Hematopoietic multipotent progenitor cell treated with erythropoietin and hydrocortisone succinate and interleukin-3 and kit ligand, for 17 days (in vitro differentiated cells): ENCODE measurements at regions not wholly inside any gene's neighbourhood (a gene's known extent, or its start where the extent isn't known, plus 50 kb on each side); places are given as distances from the start of the nearest gene placed in this dataset.

Experiments
- DNase-seq: peaks from one replicate; pipeline ENCODE4 v3.0.0-alpha.2; 2015; ENCODE audit warnings: low spot score

DNA sequence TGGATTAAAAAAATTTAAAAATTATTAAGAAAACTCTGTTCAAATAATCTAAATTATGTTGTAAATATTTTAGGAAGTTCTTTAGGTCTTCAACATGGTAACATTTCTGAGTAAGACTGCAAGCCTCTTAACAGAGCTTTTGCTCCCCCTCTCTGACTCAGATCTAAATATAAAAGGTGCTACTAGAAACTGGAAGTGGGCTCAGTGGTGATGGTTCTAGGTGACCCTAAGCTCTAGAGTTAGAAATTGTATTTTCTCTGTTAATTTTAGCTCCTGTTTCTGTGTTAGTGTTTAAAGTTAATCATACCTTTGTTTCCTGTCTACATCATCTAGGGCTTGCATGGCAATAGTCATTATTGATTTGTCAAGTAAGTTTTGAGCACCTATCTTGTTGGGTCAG lies 159.9 kb upstream of the MEIS2 start:
- no peak for DNase-seq

DNA sequence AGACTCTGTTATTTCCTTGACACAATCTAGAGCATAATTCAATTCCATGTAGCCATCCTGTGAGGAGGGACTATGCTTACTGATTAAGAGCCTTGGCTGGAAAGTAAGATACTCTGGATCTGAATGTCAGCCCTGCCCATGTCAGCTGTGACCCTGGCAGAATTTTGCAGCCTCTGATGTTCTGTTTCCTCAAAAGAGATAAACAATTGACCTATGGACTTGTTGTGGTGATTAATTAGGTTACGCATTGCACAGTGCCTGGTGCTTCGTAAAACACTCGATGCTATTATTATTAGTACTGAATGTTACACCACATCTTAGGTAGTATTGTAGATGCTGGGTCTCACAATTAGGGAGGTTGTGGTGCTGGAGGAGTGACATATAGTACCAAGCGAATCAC lies 161.3 kb upstream of the MEIS2 start:
- DNase-seq = no peak

DNA sequence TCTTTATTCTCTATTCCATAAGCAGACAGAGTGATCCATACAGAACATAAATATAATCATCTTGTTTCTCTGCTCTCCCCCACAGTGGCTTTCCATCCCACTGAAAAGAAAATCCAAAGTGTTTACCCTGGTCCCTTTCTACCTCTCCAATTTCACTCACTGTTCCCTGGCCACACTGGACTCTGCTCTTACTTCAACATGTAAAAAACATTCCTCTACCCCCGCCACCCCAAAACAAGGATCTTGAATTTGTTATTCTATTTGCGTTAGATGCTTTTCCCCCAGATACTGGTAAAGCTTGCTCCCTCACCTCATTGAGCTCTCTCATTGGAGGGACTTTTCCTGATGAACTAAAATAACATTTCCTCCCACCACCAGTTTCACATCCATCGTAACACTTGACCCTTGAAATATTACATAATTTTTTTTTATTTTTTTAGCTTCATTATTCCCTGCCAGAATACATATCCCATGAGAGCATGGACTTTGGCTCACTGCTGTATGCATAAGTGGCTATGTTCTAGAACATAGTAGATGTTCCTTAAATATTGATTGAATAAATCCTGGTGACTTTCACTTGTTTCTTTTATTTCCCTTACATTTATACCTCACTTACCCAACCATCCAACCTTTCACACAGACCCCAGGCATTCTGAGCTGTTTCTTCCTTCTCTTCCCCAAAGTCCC lies 162.7 kb upstream of the MEIS2 start:
- DNase-seq = no peak

- DNase-seq = no peak
Measured at GRCh38 chr15:37289109-37289765, 188.9 kb upstream of the MEIS2 start.

DNA sequence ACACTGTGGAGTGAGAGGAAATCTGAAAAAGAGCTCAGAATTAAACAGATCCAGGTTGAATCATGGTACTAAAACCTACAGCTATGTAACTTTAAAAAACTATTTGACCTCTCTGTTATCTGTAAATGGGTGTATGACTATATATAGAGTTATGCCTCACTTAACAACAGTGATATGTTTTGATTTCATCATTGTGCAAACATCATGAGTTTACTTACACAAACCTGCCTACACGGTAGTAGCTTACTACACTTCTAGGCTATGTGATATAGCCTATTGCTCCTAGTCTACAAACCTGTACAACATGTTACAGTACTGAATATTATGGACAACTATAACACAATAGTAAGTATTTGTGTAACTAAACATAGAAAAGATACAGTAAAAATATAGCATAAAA lies 191.6 kb upstream of the MEIS2 start:
- DNase-seq = no peak

- no peak for DNase-seq
Measured at GRCh38 chr15:37298271-37298670, 197.9 kb upstream of the MEIS2 start.

GRCh38 chr15:37339437-37339836 lies 239.1 kb upstream of the MEIS2 start:
- no peak for DNase-seq

GRCh38 chr15:37339856-37340255 lies 239.5 kb upstream of the MEIS2 start:
- DNase-seq = no peak

- no peak for DNase-seq
Measured at GRCh38 chr15:37340438-37340837, 240.1 kb upstream of the MEIS2 start.

DNA sequence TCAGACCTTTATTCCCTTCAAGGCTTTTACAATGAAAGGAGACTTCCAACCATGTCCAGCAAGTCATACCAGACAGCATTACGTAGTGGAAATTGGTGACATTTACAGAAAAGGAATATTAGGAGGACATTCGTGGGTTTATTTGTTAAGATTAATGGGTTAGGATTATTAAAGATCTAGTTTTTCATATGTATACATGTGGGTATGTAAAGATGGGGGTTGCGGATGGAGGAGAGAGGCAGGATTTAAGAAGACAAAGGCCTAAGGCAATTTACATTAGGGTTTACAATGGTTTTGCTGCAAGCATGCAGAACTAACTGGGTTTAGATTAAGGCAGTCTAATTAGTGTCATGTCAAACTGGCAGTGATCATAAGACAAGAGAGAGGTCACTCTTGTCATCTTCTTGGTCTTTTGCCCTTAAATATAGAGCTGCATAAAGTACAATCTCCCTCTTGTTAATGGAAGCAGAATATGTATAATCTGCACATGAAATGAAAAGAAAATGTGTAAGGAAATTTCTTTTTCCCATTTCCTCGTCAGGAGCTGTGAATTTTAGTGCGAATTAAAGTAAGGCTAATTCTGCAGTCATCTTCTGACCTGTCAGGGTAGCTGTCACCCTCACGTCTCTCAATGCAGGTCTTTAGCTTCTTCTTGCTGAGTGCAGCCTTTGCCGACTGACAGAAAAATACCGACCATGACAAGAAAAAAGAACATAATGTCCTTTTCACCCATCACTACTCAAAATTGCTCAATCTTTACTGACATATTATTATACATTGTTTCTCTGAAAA lies 258.9 kb upstream of the MEIS2 start:
- no peak for DNase-seq

DNA sequence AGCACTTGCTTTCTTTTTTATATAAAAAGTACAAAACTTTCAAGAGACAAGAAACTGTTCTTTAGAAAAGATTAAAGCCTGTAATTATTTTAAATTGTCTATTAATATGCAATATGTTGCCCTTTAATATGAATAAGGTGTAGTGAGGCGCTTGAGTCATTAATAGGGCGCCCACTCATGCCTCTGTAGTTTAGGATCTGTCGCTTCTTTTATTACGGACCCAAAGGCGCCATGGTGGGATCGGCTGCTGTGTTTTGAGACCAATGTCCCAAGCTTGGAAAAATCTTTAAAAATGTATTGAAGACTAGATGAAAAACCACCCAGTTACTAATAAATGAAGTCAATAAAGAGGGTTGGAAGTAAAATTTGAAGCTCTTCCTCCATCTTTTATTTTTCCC lies 259.5 kb upstream of the MEIS2 start:
- no peak for DNase-seq

DNA sequence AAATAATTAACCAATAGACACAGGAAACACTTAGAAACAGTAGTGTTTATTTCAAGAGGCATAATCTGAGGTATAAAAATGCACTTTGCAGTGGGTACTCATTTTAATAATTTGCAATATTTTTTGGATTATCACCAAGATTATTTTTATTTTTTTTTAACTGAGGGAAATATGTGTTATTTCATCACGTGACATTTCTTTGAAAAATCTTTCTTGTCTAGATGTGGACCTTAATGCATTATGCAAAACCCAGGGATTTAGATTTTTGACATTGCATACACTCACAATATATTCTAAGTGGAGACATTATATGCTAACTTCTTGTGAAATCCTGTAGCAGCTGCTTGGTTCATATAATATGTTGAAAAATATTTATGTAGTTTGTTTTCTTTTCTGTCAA lies 260.4 kb upstream of the MEIS2 start:
- no peak for DNase-seq

DNA sequence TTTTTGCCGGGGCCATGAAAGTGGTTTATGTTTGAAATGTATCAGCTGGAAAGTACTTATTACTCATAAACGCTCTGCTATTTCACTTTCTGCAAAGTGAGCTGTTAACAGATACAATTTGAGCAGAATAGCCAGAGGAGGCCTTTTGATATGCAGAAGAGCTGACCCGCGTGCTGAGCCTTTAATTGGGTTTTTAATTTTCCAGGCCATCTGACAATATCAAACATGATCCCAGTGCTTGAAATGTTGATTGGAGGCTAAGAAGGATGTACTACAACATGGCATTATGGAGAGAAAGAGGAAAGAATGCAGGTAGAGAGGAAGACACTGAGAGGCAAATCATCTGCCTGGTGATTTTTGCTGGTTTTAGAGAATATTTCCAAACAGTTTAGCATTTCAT lies 261.3 kb upstream of the MEIS2 start:
- no peak for DNase-seq

DNA sequence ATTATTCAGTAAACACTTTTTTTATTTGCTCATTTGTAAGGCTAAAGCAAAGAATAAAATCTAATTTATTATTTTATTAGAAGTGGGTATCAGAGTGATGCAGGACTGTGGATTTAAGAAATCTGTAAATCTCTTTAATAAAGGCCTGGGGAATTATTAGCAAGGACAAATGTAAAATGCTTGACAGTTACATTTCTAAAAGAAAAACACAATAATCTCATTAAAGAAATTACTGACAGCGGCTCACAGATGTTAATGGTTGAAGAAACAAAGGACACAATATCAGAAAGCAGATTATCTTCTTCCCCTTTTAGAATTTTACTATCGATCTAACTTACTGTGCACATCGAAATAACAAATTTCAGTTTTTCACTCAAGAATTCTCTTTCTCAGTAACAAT lies 262.1 kb upstream of the MEIS2 start:
- no peak for DNase-seq

- no peak for DNase-seq
Measured at GRCh38 chr15:37368961-37369360, 268.6 kb upstream of the MEIS2 start.

DNA sequence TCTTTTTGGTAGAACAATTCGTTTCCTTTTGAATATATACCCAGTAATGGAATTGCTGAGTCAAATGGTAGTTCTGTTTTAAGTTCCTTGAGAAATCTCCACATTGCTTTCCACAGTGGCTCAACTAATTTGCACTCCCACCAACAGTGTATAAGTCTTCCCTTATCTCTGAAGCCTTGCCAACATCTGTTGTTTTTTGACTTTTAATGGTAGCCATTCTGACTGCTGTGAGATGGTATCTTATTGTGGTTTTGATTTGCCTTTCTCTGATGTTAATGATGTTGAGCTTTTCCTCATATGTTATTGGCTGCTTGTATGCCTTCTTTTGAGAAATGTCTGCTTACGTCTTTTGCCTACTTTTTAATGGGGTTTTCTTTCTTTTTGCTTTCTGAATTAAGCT lies 270.6 kb upstream of the MEIS2 start:
- no peak for DNase-seq

DNA sequence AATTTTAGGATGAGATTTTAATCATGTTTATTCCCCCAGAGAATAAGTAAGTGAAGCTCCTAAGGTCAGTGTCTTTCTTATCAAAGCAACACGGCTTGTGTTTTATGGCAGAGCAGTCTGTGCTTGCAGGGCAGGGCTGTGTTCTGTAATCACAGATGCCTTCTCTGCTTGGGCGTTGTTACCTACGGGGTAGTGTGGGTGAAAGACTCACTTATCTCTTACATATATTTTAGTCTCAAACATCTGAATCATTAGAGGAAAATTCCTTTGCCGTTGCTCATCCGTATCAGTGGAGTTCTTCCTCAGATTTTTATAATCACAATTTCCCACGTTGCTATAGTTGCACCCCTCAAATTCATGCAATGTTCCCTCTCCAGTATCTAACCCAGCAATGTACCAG lies 271.7 kb upstream of the MEIS2 start:
- no peak for DNase-seq

DNA sequence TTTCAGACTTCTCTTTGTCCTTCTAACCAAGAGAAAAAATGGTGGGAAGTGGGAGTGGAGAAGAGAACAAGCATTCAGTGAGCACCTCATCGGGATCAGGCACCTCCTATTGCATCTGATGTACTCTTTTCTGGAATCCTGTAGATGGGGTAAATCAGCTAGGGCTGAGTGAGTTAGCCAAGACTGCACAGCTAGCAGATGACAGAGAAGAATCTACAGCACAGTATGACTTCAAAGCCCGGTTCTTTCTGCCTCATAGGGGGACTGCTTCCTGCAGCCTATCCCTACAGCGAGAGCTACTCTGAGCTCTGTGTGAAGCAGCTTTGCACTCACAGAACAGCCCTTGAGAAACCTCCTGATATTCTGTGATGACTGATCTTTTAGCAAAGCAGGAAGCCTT lies 275.2 kb upstream of the MEIS2 start:
- no peak for DNase-seq

DNA sequence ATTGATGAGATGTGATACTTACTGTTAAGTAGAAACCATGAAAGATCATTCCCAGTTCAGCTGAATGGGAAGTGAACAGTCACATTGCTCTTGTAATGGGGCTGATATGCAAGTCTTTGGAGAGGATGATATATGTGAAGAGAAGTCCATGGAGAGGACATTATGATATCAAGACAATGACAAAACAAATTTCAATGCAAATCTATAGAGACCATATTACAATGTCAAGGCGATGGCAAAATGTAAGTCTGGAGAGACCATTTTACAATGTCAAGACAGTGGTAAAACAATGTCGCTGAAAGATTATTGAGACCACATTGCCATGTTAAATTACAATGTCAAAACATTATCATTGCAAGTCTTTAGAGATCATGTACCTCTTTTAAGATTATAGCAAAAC lies 277.1 kb upstream of the MEIS2 start:
- no peak for DNase-seq

DNA sequence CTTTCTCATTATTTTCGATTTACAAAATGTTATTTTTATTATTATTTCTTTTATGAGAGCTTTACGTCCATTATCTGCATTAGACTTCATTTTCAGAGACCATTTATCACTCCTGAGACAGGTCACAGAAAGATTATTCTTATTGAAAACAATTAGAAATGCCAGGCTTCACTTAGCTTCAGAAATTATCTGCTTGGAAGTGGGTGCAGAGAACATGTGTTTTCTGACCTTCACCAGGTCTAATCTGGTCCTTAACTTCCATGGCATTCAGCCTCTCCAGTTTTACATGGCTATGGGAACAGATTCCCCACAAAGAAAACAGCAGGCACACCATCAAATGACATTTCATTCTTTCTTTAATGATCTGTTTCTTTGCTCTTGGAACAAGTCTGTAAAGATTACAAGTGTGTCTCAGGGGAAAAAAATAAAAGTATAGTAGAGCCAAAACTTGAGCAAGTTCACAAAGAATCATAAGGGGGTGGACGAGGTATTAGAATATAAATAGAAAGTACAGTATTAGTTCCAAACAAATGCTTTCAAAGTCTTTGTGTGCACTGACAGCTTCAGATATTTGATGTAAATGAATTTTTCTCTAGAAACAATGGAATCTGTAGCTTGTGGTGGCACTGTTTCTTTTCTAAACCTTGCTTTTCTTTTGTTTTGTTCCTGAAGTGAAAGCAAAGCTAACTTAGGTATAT lies 294.2 kb upstream of the MEIS2 start:
- DNase-seq = no peak

DNA sequence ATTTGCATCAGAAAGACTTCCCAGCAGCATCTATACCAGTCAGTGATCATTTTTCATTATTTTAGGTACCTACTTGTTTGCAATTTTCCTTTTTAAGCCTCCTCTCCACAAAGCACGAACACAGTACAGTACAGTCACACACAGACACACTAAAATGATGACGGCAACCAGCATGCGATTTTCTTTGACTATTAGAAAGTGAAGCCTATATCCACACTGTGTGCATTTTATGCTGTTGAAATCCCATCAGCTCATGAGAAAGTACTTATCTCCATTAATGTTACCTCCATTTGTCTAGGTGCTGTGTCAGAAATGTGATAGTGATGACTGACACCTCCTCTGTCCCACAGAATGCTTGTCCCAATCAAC lies 294.7 kb upstream of the MEIS2 start:
- DNase-seq = no peak

DNA sequence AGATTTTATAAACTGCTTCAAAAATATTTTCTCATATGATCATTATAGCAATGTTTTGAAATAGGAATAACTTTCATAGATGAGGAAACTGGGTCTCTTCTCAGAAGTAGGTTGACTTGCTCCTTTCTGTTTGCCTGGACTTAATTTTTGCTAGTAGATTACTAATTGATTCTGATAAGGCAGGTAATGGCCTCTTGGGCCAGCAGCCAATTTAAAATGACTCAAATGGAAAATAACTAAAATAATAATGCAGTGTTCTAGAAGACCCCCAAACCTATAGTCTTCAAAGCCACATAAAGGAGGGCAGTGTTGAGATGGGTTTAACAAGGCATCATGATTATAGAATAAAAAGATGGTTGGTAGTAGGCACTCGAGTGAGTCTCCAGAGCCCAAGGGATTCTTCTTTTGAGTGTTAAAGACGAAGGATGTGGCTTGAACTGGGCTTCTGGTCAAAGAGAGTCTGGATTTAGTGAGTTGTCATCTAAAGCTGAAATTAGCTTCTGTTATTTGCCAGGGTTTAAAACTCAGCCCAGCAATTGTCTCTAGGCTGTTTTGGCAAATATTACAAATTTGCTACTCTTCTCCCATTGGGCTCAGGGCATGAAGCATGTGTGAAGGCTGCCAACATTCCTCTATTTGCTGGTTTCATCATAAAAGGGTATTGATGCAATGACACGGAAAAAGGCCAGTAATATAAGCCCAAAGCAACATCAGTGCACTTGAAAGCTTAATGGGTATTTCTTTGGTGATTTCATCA lies 297.1 kb upstream of the MEIS2 start:
- no peak for DNase-seq
